Hematopoietic multipotent progenitor cell treated with erythropoietin and hydrocortisone succinate and interleukin-3 and kit ligand, for 17 days (in vitro differentiated cells): ENCODE measurements at regions not wholly inside any gene's neighbourhood (a gene's known extent, or its start where the extent isn't known, plus 50 kb on each side); places are given as distances from the start of the nearest gene placed in this dataset.
"Not testable (repeated sequence)": the region's sequence is repeated elsewhere in the genome, so short reads cannot be mapped to it uniquely, and the experiment has no call there.

Source experiments
- DNase-seq: peaks from one replicate; pipeline ENCODE4 v3.0.0-alpha.2; 2015; ENCODE audit warnings: low spot score

DNA sequence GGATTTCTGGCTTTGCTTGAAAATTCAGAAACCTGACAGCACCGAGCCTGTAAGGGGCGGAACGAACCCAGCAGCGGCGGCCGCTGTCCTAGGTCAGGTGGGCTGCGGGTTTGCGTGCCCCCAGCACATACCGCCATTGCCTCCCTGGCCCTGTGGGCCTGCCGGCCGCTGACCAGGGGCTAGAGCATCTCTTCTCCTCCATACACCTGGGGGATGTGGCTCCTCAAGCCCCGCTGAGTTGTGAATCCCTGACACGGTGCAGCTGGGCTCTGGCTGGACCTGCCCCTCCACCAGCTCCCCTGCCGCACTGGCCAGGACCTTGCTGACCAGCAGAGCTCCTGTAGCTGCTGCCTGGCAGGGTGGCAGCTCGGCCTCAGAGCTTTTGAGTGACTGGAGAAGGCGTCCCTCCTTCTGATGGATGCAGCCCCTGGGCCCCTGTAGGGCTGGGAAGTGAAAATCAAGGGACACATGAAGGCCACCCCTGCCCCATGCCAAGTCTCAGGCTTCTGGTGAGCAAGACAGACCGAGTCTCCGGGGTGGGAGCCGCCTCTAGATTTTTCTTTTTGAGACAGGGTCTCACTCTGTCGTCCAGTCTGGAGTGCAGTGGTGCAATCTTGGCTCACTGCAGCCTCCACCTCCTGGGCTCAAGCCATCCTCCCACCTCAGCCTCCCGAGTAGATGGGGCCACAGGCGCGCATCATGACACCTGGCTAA is 184.9 kb upstream of the SFSWAP start:
- DNase-seq: no peak

DNA sequence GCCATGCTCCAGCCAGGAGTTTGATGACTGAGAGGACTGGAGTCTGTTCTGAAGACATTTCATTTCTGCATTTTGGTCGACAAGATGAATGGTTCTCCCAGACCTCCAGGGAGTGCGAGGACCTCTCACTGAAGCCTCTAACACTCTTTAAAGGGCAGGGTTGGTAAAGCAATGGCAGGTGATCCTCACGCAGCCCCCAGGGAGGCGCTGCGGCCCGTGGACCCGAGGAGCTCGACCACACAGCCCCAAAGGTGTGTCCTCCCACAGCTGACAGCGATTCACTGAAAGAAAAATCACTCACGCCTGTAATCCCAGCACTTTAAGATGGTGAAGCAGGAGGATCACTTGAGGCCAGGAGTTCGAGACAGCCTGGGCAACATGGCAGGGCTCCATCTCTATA is 183.8 kb upstream of the SFSWAP start:
- no peak for DNase-seq

DNA sequence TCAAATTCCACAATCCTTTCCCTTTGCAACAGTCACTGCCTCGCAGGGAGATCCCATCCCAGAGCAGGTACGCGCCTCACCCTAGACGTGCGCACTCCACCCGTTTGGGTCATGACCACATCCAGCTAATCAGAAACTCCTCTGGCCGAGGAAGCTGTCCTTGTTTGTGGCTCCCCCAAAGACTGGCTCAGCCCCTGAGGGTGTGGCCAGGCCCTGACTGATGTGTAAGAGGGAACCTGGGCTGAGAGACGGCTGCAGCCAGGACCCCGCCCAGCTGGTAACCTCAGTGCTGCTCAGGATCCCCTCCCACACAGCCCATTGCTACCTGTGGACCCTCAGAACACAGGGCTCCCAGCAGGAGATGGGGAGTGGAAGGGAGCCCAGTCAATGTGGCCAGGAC is 183.2 kb upstream of the SFSWAP start:
- DNase-seq: no peak

DNA sequence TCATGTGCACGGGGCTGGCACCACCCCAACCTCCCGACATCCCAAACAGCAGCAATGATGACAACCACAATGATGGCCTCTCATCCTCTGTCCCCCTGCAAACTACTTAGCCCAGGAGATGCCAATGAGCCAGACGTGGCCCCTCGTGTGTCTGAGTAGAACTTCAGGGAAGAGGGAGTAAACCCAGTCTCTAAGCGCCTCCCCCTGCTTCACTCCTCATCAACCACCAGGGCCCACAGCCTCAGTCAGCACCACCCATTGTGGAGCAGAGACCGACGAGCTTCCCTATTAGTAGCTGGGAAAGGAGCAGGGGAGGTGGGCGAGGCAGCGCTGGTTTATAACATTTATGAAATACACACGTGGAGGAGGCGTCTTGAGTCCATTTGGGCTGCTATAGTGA is 182.7 kb upstream of the SFSWAP start:
- no peak for DNase-seq

DNA sequence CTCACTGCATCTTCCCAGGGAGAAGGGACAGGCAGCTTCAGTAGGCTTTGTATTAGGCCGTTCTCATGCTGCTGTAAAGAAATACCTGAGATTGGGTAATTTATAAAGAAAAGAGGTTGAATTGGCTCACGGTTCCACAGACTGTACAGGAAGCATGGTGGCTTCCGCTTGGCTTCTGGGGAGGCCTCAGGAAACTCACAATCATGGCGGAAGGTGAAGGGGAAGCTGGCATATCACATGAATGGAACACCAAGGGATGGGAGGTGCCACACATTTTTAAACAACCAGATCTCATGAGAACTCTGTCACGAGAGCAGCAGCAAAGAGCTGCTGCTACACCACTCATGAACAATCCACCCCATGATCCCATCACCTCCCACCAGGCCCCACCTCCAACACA is 182.2 kb upstream of the SFSWAP start:
- DNase-seq: no peak

DNA sequence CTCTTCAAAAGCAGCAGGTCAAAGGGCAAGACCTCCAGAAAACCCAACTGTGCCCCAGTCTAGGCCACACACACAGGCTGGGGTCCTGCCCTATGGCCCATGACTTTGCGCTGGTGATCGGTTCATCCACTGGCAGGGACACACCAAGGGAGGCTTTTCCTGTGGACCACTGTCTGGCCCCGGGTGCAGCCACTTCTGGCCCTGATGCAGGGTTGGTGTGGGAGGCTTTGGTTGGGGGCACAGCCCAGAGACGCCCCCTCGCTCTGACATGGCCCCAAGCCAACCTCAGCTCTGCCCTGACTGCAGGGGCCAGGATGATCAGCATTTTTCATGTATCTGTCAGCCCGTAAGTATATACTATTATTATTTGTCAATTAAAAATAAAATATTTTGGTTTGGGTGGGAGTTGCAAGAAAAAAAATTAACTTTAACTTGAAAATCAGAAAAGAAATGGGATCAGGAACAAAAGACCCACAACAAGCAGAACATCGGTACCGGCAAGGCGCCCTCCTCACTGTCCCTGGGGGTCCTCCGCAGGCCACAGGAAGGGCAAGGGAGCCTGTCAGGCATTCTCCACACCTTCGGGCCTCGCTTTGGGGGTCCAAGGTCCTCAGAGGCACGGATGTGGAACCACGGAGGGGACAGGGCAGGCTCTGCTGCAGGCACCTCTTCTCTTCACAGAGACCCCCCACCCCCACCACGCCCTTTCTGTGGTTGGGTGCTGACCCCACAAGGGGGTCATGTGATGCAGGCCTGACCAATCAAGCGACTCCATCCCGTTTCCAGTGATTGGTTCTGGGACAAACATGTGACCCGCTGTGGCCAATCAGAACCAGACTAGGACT is 181.5 kb upstream of the SFSWAP start:
- DNase-seq: no peak

DNA sequence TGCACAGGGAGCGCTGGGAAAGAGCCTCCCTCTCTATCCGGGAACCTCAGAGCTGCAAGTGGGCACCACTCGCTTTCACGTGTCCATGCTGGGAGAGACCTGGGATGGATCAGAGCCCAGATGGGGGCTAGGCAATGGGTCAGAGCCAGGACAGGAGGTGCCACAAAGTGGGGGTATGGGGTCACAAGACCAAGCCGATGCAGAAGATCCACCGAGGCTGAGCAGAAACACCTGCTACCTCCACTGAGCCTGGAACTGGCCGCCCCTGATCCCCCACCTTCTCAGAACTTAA is 180.9 kb upstream of the SFSWAP start:
- DNase-seq: no peak

DNA sequence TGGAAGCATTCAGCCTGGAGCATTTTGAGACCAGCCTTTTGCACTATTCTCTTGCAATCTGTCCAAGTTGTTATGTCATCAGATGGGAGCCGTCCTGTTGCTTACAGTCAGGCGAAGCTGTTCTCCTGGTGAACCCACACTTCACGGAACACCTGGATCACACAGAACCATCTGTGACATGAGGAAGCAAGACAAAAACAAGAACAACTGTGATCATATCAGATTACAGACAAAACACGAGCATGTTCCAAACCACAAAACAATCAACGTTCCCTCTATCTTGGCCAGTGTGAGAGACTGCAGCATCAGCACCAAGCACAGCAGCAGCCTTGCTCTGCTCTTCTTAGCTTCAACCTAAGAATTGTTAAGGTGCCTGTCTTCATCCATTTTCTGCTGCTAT is 180.5 kb upstream of the SFSWAP start:
- DNase-seq: no peak

DNA sequence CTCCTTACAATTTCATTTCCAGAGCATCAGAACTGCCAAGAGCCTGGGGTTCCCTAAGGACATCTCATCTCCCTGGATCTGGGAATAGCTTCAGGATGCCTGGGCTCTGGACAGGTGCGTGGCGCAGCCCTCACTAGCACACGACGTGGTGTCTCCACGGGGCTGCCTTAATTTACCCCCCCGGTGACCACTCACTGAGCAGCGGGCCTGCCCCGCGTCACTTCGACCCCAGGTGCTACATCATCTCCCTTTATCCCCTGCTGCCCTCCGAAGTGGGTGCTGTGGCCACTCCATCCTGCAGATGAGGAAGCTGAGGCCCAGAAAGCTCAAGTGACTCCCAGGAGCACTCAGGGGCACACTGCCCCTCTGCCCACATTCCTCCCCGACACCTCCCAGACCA is 177.8 kb upstream of the SFSWAP start:
- no peak for DNase-seq

DNA sequence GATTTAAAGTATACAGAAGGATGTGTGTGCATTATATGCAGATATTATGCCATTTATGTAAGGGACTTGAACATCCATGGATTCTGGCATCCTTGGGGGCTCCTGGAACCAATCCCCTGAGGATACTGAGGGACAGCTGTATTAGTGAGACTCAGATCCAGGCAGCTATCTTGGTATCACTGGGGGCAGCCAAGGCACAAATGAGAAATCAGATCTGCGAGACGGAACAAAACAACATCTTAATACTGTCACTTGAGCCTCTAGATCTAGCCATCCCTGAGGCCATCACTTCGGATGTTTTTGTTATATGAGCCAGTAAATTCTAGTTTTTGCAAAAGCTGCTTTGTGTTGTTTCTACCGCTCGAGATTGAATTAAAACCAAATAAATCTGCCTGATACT is 175.1 kb upstream of the SFSWAP start:
- DNase-seq: no peak

DNA sequence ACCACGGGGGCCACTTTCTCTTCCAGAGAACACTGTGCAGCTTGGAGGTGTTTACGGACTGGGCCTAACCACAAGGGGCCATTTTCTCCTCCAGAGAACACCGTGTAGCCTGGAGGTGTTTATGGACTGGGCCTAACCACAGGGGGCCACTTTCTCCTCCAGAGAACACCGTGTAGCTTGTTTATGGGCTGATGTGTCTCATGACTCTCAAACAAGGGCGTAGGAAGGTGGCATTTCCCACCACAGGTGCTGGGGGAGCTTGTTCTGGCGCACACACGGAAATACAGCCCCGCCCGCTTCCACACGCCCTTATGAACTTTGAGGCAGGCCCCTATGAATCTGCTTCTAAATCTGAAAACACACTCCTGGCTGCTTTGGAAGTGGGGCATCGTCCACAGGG is 174.6 kb upstream of the SFSWAP start:
- no peak for DNase-seq

DNA sequence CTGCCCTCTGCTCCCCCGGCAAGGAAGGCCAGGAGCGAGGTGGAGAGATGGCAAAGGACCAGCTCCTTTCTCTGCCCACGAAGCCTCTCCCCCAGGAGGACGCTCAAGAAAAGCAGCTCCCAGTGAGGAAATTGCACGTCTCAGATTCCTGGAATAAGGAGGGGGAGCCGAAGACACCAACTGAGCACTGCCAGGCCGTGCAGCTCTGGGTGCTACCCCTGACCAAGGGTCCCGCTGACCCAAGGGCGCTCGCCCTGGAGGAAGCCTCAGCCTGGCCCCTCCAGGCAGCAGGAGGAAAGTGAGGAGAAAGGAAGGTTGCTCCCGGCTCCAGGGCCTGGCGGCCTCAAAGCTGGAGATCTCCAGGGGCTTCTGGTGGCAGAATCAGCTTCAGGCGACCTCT is 174.1 kb upstream of the SFSWAP start:
- DNase-seq: no peak

DNA sequence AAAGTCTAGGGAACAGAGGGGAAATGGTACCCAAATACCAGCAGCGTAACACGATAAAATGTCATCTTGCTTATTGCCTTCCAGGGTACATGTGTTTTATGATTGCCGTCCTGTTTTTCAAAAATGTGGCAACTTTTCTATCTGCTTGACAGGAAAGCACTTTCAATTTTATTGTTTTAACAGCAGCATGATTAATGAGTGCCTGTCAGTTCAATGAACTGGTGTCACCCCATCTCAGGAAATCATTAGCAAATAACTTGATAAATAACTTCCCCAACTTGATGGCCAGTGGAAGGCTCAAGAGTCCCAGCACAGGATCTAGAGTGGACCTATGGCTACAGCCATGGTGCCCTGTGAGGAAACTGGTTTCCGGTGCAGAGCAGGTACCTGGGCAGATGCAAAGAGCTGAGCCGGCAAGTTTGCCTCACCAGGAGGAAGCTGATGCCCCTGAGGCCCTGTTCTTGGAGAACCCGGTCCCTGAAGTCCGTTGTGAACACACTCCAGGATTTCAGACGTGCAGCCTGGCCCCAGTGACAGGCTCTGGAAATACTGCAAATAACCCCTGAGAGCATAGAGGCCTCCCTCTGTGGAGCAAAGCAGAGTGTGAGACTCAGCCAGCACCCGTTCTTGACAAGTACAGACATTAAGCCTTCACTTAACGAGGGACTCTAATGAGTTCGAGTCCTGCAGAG is 173.5 kb upstream of the SFSWAP start:
- DNase-seq: no peak

DNA sequence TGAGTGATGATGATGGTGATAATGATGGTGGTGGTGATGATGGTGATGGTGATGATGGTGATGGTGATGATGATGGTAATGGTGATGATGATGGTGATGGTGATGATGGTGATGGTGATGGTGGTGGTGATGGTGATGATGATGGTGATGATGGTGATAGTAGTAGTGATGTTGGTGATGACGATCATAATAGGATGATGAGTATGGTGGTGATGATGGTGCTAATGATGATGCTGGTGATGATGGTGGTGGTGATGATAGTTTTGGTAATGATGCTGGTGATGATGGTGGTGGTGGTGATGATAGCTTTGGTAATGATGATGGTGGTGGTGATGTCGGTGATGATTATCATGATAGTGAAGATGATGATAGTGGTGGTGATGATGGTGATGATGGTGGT is 171.5 kb upstream of the SFSWAP start:
- no peak for DNase-seq

DNA sequence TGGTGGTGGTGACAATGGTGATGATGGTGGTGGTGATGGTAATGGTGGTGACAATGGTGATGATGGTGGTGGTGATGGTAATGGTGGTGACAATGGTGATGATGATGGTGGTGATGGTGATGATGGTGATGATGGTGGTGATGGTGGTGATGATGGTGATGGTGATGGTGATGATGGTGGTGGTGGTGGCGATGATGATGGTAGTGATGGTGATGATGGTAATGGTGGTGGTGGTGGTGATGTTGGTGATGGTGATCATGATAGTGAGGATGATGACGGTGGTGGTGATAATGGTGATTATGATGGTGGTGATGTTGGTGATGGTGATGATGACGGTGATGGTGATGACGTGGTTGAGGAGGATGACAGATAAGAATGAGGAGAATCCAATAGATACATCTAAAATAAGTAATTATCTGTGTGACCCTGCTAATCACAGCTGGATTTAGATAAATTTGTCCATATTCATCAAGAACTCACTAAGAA is 170.7 kb upstream of the SFSWAP start:
- DNase-seq: no peak

DNA sequence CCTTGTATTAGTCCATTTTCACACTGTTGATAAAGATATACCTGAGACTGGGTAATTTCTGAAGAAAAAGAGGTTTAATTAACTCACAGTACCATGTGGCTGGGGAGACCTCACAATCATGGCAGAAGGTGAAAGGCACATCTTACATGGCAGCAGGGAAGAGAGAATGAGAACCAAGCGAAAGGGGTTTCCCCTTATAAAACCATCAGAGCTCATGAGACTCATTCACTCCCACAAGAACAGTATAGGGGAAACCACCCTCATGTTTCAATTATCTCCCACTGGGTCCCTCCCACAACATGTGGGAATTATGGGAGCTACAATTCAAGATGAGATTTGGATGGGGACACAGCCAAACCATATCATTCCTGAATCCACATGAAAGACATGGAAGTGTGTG is 169.4 kb upstream of the SFSWAP start:
- DNase-seq: not testable (repeated sequence)

DNA sequence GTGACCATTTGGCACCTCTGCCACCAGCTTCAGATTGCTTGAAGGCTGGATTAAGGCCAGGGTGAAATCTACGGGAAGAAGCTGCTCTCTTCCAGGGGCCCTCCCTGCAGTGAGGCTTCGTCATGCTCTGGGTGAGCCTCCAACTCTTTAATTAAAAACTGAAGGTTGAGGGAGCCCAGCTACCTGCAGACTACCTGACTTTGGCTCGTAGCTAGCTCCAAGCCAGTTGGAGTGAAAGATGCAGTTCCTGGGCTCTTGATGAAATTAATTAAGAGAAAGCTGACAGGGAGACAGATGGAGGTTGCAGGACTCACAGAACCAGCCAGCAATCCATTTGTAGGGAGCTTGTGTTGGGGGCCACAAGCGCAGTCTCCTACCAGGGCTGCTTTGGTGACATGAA is 168.5 kb upstream of the SFSWAP start:
- no peak for DNase-seq

DNA sequence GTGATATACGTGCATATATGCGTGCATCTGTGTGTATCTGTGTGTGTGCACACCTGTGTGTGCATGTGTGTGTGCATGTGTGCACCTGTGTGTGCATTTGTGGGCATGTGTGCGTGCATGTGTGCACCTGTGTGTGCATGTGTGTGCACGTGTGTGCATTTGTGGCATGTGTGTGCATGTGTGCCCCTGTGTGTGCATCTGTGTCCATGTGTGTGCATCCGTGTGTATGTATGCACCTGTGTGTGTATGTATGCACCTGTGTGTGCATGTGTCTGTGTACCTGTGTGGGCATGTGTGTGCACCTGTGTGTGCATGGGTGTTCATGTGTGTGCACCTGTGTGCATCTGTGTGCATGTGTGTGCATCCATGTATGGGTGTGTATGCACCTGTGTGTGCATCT is 167.8 kb upstream of the SFSWAP start:
- DNase-seq: no peak

DNA sequence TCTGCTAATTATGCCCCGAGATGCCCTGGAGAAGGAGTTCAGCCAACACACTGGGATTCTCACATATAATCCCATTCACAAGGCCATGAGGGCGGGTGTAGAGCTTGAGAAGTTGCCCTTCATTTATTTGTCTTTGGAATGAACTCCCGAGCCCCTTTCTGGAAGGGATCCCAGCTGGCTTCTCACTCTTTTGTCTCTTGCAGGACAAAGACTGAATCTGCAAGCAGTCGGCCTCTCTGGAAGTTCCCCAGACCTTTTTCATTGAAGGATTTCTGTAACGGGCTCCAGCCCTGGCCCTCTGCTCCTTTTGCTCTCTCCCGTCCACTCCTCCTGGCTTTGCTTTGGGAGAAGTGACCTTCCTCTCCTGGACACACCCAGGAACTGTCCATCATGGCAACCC is 163.3 kb upstream of the SFSWAP start:
- DNase-seq: no peak

DNA sequence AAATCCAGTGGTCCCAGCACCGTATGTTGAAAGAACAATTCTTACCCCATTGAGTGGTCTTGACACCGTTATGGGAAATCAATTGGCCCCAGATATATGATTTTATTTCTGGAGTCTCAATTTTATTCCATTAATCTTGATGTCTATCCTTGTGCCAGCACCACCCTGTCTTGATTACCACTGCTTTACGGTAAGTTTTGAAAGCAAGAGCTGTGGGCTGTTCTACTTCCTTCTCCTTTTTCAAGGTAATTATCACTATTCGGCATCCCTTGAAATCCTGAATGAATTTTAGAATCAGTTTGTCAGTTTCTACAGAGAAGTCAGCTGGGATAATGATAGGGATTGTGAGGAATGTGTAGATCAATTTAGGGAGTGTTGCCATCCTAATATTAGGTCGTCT is 160.8 kb upstream of the SFSWAP start:
- no peak for DNase-seq

DNA sequence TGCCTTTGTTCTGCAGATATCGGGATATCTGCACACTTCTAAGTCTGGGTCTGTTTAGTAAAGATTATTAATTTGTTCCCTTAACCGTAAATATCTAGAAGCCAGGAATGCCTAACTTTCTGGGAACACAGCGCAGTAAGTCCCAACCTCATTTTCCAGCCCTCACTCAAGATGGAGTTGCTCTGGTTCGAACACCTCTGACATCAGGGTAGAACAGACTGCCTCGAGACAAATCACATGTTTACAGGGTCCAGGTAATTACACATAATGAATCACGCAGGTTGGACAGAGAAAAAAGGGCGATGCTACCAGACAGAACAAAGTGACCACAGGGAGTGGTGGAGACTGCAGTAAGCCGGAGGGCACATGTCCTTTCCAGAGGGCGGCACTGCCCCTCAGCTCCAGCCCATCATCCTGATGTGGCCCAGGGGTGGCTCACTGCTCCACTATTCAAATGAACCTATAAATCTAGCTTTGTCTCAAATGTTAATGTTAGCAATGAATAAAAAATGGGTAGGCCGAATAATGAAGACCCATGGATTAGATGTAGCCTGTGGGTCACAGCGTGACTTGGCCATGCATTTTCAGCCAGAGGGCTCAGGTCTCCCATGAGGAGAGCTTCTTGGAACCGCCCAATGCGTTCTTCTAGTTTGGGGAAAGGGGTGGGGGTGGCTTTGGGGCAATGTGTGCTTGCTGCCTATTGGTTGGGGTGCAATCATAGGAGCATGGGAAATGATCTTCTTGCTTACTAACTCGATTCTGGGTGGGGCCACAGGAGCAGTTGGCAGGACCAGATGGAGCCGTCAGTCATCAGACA is 159.0 kb upstream of the SFSWAP start:
- DNase-seq: no peak

DNA sequence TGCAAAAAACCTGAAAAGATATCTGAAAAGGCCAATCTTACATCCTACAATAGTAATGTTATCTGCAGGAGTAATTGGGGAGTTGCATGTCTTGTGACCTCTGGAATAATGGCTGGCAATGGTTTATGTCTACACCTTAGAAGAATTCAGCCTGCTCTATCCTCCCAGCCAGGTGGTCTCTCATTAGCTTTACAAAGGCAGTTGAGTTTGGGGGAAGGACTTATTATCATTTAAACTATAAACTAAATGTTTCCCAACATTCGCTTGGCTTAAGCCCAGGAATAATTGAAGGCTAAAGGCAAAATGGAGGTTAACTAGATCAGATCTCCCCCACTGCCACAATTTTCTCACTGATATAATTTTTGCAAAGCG is 158.4 kb upstream of the SFSWAP start:
- DNase-seq: no peak
